ENCODE measurements at regions not wholly inside any gene's neighbourhood (a gene's known extent, or its start where the extent isn't known, plus 50 kb on each side); places are given as distances from the start of the nearest gene placed in this dataset.

GRCh38 chr13:48879432-48879831 lies 96.3 kb upstream of the FNDC3A start:
- TF ChIP-seq EZH2 (IDR thresholded peaks at IDR 0.05; ENCODE audit: low read depth, low read length, severe bottlenecking) (no peak), CREB1 (IDR thresholded peaks at IDR 0.05) (no peak), HDAC6 (IDR thresholded peaks at IDR 0.05; ENCODE audit: low read depth, low read length) (no peak), EP300 (IDR thresholded peaks at IDR 0.05; ENCODE audit: borderline replicate concordance in 1 of 2, low read depth in 2 of 2, low read length in 2 of 2) (no peak), PHF8 (conservative IDR thresholded peaks at IDR 0.05; ENCODE audit: low read depth, low read length) (no peak), ZNF274 (IDR thresholded peaks at IDR 0.05; ENCODE audit: borderline replicate concordance, extremely low read depth, low read length) (no peak), TCF12 (IDR thresholded peaks at IDR 0.05; ENCODE audit: low read depth, low read length) (no peak)
- TF ChIP-seq, protein P1, sequence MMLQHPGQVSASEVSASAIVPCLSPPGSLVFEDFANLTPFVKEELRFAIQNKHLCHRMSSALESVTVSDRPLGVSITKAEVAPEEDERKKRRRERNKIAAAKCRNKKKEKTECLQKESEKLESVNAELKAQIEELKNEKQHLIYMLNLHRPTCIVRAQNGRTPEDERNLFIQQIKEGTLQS (IDR thresholded peaks at IDR 0.05; ENCODE audit: insufficient read depth, low read depth, low read length), result no peak
- TF ChIP-seq, protein P2, sequence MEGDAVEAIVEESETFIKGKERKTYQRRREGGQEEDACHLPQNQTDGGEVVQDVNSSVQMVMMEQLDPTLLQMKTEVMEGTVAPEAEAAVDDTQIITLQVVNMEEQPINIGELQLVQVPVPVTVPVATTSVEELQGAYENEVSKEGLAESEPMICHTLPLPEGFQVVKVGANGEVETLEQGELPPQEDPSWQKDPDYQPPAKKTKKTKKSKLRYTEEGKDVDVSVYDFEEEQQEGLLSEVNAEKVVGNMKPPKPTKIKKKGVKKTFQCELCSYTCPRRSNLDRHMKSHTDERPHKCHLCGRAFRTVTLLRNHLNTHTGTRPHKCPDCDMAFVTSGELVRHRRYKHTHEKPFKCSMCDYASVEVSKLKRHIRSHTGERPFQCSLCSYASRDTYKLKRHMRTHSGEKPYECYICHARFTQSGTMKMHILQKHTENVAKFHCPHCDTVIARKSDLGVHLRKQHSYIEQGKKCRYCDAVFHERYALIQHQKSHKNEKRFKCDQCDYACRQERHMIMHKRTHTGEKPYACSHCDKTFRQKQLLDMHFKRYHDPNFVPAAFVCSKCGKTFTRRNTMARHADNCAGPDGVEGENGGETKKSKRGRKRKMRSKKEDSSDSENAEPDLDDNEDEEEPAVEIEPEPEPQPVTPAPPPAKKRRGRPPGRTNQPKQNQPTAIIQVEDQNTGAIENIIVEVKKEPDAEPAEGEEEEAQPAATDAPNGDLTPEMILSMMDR (IDR thresholded peaks at IDR 0.05; ENCODE audit: control extremely low read depth in 1 of 3, insufficient read depth in 1 of 3, low read depth in 1 of 3, low read length in 3 of 3), result no peak
